Activated CD4-positive, alpha-beta T cell treated with anti-CD3 and anti-CD28 coated beads for 36 hours (primary cell): ENCODE measurements at regions not wholly inside any gene's neighbourhood (a gene's known extent, or its start where the extent isn't known, plus 50 kb on each side); places are given as distances from the start of the nearest gene placed in this dataset.

Experiments
- ATAC-seq: fragments of 200-7000 bp; cut with Tn5 transposase; one replicate; pipeline ENCODE4 v1.10.0; 2021; ENCODE audit warnings: mild to moderate bottlenecking, moderate library complexity
- CTCF ChIA-PET: fragments of 350-600 bp; sonication (Branson Sonifier 250); formaldehyde crosslinking; loops from one replicate; lab custom pipeline; 2021; ENCODE audit warnings: antibody characterized with exemption; lab: Charles Lee
- POLR2A ChIA-PET: fragments of 350-600 bp; sonication (Branson Sonifier 250); formaldehyde crosslinking; loops from one replicate; lab custom pipeline; 2021; ENCODE audit warnings: antibody characterized with exemption, inconsistent platforms; lab: Charles Lee
- DNase-seq: peaks from one replicate; pipeline ENCODE4 v3.0.0-alpha.2; 2020
- H3K27ac Mint-ChIP-seq: one replicate; pipeline ENCODE4 v1.8.0; 2021; ENCODE audit warnings: mixed read lengths
- H3K27me3 Mint-ChIP-seq: one replicate; pipeline ENCODE4 v1.8.0; 2021; ENCODE audit warnings: mixed read lengths
- H3K36me3 Mint-ChIP-seq: one replicate; pipeline ENCODE4 v1.8.0; 2021; ENCODE audit warnings: low read depth, mixed read lengths
- H3K4me1 Mint-ChIP-seq: one replicate; pipeline ENCODE4 v1.8.0; 2021; ENCODE audit warnings: mixed read lengths
- H3K4me3 Mint-ChIP-seq: one replicate; pipeline ENCODE4 v1.8.0; 2021; ENCODE audit warnings: mild to moderate bottlenecking, moderate library complexity, mixed read lengths
- H3K9me3 Mint-ChIP-seq: one replicate; pipeline ENCODE4 v1.8.0; 2021; ENCODE audit warnings: low read depth, mixed read lengths
- intact Hi-C, 2 experiments: fragments of 100-400 bp; cut with DNase I in 1 of 2; cut with micrococcal nuclease in 1 of 2; formaldehyde crosslinking; loops; one replicate each; pipeline versions ENCODE4 v1.14.2 to v1.15.1; 2022 to 2024; cut with DNase I, micrococcal nuclease

DNA sequence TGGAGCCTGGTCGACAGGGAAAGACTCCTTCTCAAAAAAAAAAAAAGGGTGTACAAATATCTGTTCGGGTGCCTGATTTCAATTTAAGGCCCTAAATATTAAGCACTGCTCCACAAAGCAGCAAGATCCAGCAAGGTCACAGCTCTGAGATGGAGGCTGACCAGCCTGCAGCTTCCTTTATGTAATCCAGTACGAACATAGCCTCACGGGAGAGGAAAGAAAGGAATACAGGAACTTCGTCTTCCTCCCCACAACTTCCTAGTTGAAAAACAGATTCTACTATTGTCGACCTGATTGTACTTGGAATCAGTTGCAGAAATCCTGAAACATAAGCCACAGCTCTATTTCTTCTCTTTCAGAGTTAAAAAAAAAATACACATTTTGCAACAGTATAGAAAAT is 53.5 kb upstream of the TBC1D9 start:
- DNase-seq (no peak), ATAC-seq (no peak)
- H3K9me3 Mint-ChIP-seq: no peaks in the 10 kb centered on the region
- POLR2A ChIA-PET: no interaction called here
- H3K27ac Mint-ChIP-seq: no peak overlapping the region
- H3K4me1 Mint-ChIP-seq: no peaks in the 10 kb centered on the region
- intact Hi-C loops: no loop called here
- peaks cover 15% of the 10 kb centered on the region for H3K27me3 Mint-ChIP-seq
- H3K36me3 Mint-ChIP-seq: no peaks in the 10 kb centered on the region
- H3K4me3 Mint-ChIP-seq: no peak overlapping the region
- CTCF ChIA-PET: interaction anchor here (0.8 kb wide), 1 partner anchor 22 kb away, joined by 4 read pairs; no protein-coding TSS in a partner anchor

DNA sequence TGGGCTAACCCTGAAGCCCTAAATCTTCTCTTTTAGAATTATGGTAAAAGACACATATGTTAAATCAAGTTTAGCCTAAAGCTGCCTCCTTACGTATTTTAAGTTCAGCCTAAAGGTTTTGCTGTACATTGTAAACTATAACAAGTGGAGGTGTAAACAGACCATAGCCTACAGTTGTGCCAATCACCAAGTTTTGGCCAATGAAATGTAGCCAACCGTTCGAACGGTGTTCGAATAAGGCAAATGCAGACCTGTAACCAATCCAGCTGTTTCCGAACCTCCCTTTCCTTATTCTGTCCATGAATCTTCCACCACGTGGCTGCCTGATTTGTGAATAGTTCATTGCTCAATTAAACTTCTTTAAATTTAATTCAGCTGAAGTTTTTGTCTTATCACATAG is 52.1 kb upstream of the TBC1D9 start:
- no peaks in the 10 kb centered on the region for H3K4me1 Mint-ChIP-seq
- DNase-seq (no peak), ATAC-seq (no peak)
- no peaks in the 10 kb centered on the region for H3K36me3 Mint-ChIP-seq
- intact Hi-C loops: no loop called here
- ChIA-PET POLR2A (no interaction called here), CTCF (interaction anchor here (0.5 kb wide), 1 partner anchor 172 kb away, joined by 3 read pairs; no protein-coding TSS in a partner anchor)
- no peaks in the 10 kb centered on the region for H3K9me3 Mint-ChIP-seq
- no peak overlapping the region for H3K4me3 Mint-ChIP-seq
- peaks cover 12% of the 10 kb centered on the region for H3K27me3 Mint-ChIP-seq
- no peak overlapping the region for H3K27ac Mint-ChIP-seq

DNA sequence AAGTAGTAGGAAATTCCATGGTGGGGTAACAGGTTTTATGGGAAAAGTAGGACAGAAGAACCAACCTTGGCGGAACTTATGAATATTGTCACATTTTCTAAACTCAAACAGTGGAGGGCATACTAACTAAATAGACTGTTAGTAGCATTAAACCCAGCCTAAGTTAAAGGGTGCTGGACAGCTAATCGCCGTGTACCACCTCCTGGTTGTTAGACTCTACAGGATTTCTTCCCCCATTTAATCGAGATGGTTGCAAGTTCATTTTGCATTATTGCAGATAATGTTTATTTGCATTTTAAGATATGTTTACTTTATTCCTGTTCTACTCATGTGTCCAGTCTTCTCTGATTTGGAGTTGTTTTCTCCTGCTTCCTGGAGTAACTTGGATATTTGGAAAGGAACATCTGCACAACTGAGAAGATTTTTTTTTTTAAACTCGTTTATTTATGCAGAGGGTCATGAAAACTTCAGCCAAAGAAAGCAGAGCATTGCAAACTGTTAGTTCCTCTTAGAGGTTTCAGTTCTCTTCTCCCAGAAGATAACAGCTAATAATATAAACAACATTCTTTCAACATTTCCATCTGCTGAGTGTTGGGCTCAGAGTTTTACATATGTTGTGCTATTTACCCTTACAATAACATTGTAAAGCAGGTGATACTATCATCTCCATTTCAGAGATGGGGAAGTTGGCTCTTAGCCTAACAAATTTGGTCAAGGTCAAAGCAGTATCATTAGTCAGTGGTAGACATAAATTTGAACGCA is 51.5 kb upstream of the TBC1D9 start:
- no peaks in the 10 kb centered on the region for H3K4me1 Mint-ChIP-seq
- H3K27me3 Mint-ChIP-seq: peaks cover 12% of the 10 kb centered on the region
- H3K36me3 Mint-ChIP-seq: no peaks in the 10 kb centered on the region
- ATAC-seq (no peak), DNase-seq (no peak)
- POLR2A ChIA-PET: no interaction called here
- no peaks in the 10 kb centered on the region for H3K9me3 Mint-ChIP-seq
- no peak overlapping the region for H3K27ac Mint-ChIP-seq
- CTCF ChIA-PET: interaction anchor here (0.5 to 0.6 kb wide), 2 partner anchors 171 to 1282 kb away, joined by 3 read pairs; no protein-coding TSS in a partner anchor
- H3K4me3 Mint-ChIP-seq: no peak overlapping the region
- intact Hi-C loops: no loop called here

DNA sequence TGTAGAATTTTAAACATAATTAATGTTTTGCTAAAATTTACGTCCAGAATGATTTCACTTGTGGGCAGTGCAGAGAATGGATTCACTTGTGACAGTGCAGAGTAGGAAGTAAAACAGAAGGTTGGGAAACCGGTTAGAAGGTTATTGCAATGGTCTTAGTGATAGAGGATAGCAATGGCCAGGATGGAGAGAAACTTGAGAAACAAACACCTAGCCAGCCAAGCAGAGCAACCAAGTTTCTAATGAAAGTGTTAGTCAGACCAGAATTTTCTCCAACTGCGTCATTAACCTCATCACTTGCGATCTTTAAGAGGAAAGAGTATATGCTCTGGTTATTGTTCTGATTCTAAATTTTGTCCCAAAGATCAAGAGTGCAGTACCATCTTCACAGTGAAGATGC is 50.0 kb upstream of the TBC1D9 start:
- Mint-ChIP-seq H3K36me3 (no peaks in the 10 kb centered on the region), H3K27ac (no peak overlapping the region), H3K27me3 (peaks cover 11% of the 10 kb centered on the region), H3K4me1 (no peaks in the 10 kb centered on the region), H3K9me3 (no peaks in the 10 kb centered on the region), H3K4me3 (no peak overlapping the region)
- ChIA-PET POLR2A (no interaction called here), CTCF (no interaction called here)
- intact Hi-C loops: no loop called here
- no peak for DNase-seq
- ATAC-seq: no peak
